ENCODE measurements at regions not wholly inside any gene's neighbourhood (a gene's known extent, or its start where the extent isn't known, plus 50 kb on each side); places are given as distances from the start of the nearest gene placed in this dataset.

DNA sequence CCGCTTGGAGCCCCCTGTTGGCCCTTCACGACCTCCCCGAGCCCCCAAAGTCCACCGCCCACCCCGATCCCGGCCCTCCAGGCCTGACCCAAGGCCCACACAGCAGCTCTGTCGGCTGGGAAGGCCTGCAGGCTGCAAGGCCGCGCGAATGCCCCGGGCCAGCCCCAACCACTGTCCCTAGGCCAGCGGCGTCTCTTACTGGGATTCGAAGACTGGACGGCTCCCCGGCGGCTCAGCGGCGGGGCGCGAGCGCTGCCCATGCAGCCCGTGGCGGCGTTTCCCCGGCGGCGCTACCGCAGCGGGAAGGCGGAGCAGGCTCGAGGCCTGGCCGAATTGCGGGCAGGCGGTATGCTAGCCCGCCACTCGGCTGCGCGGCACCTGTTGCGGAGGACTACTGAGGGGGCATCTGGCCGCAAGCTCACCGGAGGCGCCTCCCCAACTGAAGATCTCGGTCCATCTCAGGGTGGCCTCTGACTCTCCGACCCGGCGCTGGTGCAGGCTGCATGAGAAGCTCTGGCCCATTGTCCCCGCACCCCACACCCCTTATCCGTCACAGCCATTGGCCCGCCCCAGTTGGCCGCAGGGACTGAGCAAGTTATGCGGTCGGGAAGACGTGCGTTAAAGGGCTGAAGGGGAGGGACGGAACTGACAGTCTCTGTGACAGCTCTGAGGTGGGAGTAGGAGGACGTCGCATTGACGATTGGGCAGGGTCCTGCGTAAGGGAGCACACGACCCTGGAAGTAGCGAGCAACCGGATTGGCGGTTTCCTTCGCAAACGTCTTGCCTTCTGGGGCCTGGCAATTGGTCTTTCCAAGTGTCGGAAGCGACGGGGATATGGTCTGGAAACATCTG lies 303.5 kb upstream of the HSFY2 start:
- TF ChIP-seq POLR2AphosphoS5 (IDR thresholded peaks at IDR 0.05) (peak; percentile 21), POLR2A (IDR thresholded peaks at IDR 0.05) (peak; percentile 36)
- TF ChIP-seq, protein P1, sequence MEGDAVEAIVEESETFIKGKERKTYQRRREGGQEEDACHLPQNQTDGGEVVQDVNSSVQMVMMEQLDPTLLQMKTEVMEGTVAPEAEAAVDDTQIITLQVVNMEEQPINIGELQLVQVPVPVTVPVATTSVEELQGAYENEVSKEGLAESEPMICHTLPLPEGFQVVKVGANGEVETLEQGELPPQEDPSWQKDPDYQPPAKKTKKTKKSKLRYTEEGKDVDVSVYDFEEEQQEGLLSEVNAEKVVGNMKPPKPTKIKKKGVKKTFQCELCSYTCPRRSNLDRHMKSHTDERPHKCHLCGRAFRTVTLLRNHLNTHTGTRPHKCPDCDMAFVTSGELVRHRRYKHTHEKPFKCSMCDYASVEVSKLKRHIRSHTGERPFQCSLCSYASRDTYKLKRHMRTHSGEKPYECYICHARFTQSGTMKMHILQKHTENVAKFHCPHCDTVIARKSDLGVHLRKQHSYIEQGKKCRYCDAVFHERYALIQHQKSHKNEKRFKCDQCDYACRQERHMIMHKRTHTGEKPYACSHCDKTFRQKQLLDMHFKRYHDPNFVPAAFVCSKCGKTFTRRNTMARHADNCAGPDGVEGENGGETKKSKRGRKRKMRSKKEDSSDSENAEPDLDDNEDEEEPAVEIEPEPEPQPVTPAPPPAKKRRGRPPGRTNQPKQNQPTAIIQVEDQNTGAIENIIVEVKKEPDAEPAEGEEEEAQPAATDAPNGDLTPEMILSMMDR (IDR thresholded peaks at IDR 0.05): no peak
